ENCODE measurements at regions not wholly inside any gene's neighbourhood (a gene's known extent, or its start where the extent isn't known, plus 50 kb on each side); places are given as distances from the start of the nearest gene placed in this dataset.
"Not testable (repeated sequence)": the region's sequence is repeated elsewhere in the genome, so short reads cannot be mapped to it uniquely, and the experiment has no call there.

DNA sequence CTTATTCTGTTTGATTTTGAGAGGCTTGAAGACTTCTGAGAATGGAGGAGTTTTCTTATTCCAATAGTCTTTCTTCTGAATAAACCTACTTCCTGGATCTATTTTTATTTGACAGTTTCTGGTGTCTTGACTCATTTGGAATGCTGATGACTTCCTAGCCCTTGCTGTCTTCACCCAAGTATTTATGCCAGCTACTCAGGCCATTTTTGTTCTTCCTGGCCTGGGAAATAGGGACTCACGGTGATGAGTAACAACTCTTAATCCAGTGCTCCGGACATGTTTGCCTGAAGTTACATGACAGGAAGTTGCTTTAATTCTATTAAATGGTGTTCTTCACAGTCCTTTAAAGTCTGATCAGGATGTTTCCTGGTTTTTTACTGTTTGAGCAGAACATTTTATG is 272.1 kb upstream of the EYS start:
- H3K4me1 ChIP-seq: no peaks in the 10 kb centered on the region
- H3K27ac ChIP-seq: no peak overlapping the region
- no peak overlapping the region for H3K4me3 ChIP-seq
- H3K27me3 ChIP-seq: no peaks in the 10 kb centered on the region
- TF ChIP-seq, protein P1, sequence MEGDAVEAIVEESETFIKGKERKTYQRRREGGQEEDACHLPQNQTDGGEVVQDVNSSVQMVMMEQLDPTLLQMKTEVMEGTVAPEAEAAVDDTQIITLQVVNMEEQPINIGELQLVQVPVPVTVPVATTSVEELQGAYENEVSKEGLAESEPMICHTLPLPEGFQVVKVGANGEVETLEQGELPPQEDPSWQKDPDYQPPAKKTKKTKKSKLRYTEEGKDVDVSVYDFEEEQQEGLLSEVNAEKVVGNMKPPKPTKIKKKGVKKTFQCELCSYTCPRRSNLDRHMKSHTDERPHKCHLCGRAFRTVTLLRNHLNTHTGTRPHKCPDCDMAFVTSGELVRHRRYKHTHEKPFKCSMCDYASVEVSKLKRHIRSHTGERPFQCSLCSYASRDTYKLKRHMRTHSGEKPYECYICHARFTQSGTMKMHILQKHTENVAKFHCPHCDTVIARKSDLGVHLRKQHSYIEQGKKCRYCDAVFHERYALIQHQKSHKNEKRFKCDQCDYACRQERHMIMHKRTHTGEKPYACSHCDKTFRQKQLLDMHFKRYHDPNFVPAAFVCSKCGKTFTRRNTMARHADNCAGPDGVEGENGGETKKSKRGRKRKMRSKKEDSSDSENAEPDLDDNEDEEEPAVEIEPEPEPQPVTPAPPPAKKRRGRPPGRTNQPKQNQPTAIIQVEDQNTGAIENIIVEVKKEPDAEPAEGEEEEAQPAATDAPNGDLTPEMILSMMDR (IDR thresholded peaks at IDR 0.05): no peak
- DNase-seq (ENCODE audit: low spot score): no peak
- H3K9me3 ChIP-seq: no peaks in the 10 kb centered on the region
- no peaks in the 10 kb centered on the region for H3K36me3 ChIP-seq

DNA sequence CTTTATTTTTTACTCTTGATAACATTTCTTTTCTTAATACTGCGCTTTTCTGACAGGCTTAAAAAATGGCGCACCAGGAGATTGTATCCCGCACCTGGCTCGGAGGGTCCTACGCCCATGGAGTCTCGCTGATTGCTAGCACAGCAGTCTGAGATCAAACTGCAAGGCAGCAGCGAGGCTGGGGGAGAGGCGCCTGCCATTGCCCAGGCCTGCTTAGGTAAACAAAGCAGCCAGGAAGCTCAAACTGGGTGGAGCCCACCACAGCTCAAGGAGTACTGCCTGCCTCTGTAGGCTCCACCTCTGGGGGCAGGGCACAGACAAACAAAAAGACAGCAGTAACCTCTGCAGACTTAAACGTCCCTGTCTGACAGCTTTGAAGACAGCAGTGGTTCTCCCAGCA is 264.2 kb upstream of the EYS start:
- not testable (repeated sequence) for H3K36me3 ChIP-seq; H3K27ac ChIP-seq; H3K27me3 ChIP-seq; H3K9me3 ChIP-seq; H3K4me3 ChIP-seq; DNase-seq (ENCODE audit: low spot score); H3K4me1 ChIP-seq

DNA sequence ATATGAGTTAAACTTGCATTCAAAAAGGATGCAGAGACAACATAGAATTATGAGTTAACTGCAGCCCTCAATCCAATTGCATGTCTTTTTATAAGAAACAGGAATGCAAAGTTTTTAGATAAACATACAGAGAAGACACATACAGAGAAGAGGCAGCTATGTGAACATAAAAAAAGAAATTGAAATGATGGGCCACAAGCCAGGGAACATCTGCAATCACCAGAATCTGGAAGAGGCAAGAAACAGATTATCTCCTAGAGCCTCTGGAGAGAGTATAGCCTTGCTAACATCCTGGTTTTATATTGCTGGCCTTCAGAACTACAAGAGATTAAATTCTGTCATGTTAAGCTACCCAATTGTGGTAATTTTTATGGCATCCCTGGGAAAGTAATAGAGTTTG is 257.2 kb upstream of the EYS start:
- no peaks in the 10 kb centered on the region for H3K36me3 ChIP-seq
- TF ChIP-seq, protein P1 (IDR thresholded peaks at IDR 0.05): no peak
- no peak for DNase-seq (ENCODE audit: low spot score)
- no peak overlapping the region for H3K27ac ChIP-seq
- no peaks in the 10 kb centered on the region for H3K27me3 ChIP-seq
- no peak overlapping the region for H3K4me3 ChIP-seq
- no peaks in the 10 kb centered on the region for H3K9me3 ChIP-seq
- no peaks in the 10 kb centered on the region for H3K4me1 ChIP-seq

DNA sequence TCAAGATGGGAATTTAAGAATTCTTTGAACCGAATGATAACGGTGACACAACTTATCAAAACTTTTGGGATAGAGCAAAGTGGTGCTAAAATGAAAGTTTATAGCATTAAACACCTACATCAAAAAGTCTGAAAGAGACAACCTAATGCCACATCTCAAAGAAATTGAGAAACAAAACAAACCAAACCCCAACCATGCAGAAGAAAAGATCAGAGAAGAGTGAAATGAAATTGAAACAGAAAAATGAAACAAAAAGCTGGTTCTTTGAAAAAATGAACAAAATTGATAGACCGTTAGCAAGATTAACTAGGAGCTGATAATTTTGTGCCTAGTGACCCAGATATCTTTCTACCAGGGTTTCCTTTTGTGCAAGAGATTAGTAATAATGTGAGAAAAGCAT is 248.0 kb upstream of the EYS start:
- no peaks in the 10 kb centered on the region for H3K27me3 ChIP-seq
- H3K27ac ChIP-seq: no peak overlapping the region
- TF ChIP-seq, protein P1 (IDR thresholded peaks at IDR 0.05): no peak
- no peaks in the 10 kb centered on the region for H3K36me3 ChIP-seq
- H3K4me1 ChIP-seq: no peaks in the 10 kb centered on the region
- H3K9me3 ChIP-seq: no peaks in the 10 kb centered on the region
- H3K4me3 ChIP-seq: no peak overlapping the region
- no peak for DNase-seq (ENCODE audit: low spot score)

DNA sequence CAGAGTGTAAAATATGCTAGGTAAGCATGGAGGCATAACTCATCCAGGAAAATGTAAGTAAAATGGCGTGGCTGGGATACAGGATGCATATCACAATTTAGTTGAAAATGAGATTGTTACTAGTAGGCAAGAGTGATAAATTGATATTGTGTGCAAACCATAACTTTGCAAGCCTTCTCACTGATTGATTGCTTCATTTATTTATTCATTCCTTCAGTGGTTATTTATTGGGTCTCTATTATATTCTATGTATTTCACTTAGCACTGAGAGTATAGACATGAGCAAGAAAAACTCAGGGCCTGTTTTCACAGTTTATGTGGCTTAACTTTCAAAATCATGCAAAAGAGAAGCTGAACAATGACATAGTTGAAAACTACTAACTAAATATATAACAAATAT is 241.0 kb upstream of the EYS start:
- H3K4me3 ChIP-seq: no peak overlapping the region

DNA sequence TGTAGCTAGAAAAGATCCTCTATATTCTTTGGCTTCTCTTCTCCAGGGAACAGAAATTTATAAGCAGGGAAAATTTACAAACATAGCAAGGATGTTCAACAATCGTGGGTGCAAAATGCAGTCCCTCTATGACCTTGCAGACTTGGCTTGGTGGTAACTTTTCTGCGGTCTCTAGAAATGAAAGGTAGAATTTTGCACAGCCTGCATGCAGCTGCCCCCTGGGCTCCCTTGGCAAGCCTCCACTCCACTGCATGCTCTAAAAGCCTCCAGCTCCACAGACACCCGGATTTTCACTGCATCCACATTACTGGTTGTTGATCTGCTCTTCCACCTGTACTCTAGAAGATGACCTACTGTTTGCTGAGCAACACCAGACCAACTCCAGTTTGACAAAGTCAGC is 236.5 kb upstream of the EYS start:
- DNase-seq (ENCODE audit: low spot score): no peak
- TF ChIP-seq, protein P1 (IDR thresholded peaks at IDR 0.05): no peak
- no peak overlapping the region for H3K27ac ChIP-seq
- no peaks in the 10 kb centered on the region for H3K36me3 ChIP-seq
- H3K4me3 ChIP-seq: no peak overlapping the region
- H3K4me1 ChIP-seq: no peaks in the 10 kb centered on the region
- H3K27me3 ChIP-seq: no peaks in the 10 kb centered on the region
- no peaks in the 10 kb centered on the region for H3K9me3 ChIP-seq

More for the DNA sequence above, 241.0 kb upstream of the EYS start:
- Histone ChIP-seq H3K36me3 (no peaks in the 10 kb centered on the region), H3K4me1 (no peaks in the 10 kb centered on the region), H3K27me3 (no peaks in the 10 kb centered on the region), H3K27ac (no peak overlapping the region), H3K9me3 (no peaks in the 10 kb centered on the region)
- no peak for DNase-seq (ENCODE audit: low spot score)
- TF ChIP-seq, protein P1 (IDR thresholded peaks at IDR 0.05): no peak

All from right atrium auricular region (tissue), 2 donors.